ENCODE measurements at regions not wholly inside any gene's neighbourhood (a gene's known extent, or its start where the extent isn't known, plus 50 kb on each side); places are given as distances from the start of the nearest gene placed in this dataset.

GRCh38 chr7:19464241-19464640 is 244.6 kb downstream of the POLR1F start:
- H3K27ac ChIP-seq (ENCODE audit: low read depth, low read length): no peak overlapping the region
- H2BK5ac ChIP-seq (ENCODE audit: low read depth, low read length): no peak overlapping the region
- no peak overlapping the region for H3K4ac ChIP-seq (replicated peaks; ENCODE audit: insufficient read length, low read depth, low read length)
- 92% methylated on average over 3 of the region's 3 CpGs; no CpG with 5 or more reads in 1 of the 2 experiments for WGBS, 2 experiments (ENCODE audit: extremely low coverage in 1 of 2, insufficient coverage in 1 of 2, insufficient read length in 1 of 2, insufficient replicate concordance in 2 of 2, low coverage in 1 of 2, low lambda C conversion rate in 2 of 2, missing lambda C conversion rate in 1 of 2)
- no peak overlapping the region for H2BK12ac ChIP-seq (ENCODE audit: low read depth, low read length)
- no peak overlapping the region for H3K4me2 ChIP-seq (ENCODE audit: insufficient read depth in 1 of 2, low read depth in 2 of 2, low read length in 2 of 2)
- DNase-seq (ENCODE audit: low read depth in 1 of 2, low spot score in 2 of 2) (no peak), FAIRE-seq (no peak)
- no peak for TF ChIP-seq MAFK (IDR thresholded peaks at IDR 0.05; ENCODE audit: low read depth, low read length)
- TF ChIP-seq RNF2 (IDR thresholded peaks at IDR 0.05; ENCODE audit: borderline replicate concordance, low read depth, low read length, missing control alignments, poor library complexity, severe bottlenecking): no peak
- TF ChIP-seq SIN3A (conservative IDR thresholded peaks at IDR 0.05 in 1 of 2, IDR thresholded peaks at IDR 0.05 in 1 of 2; ENCODE audit: low read depth in 1 of 2, low read length in 2 of 2): no peak
- TF ChIP-seq RFX5 (IDR thresholded peaks at IDR 0.05; ENCODE audit: borderline replicate concordance, low read depth, low read length): no peak
- TF ChIP-seq POU5F1 (IDR thresholded peaks at IDR 0.05; ENCODE audit: low read depth, low read length): no peak
- no peak for TF ChIP-seq GABPA (IDR thresholded peaks at IDR 0.05; ENCODE audit: borderline replicate concordance, insufficient read depth, low read length)
- TF ChIP-seq PHF8 (conservative IDR thresholded peaks at IDR 0.05; ENCODE audit: low read depth, low read length): no peak
- TF ChIP-seq BRCA1 (IDR thresholded peaks at IDR 0.05; ENCODE audit: low read depth, low read length): no peak
- POLR2A ChIA-PET (ENCODE audit: partially characterized antibody): no interaction called here
- no peak overlapping the region for H2AK5ac ChIP-seq (ENCODE audit: low read depth, low read length)
- no peak overlapping the region for H3K18ac ChIP-seq (ENCODE audit: extremely low read depth, low read length)
- H3K9me3 ChIP-seq (ENCODE audit: insufficient read depth in 2 of 2, low read depth in 1 of 2, low read length in 1 of 2): no peaks in the 10 kb centered on the region
- H3K23me2 ChIP-seq (ENCODE audit: low read depth, low read length): no peaks in the 10 kb centered on the region; the same call in 1 of the 2 replicates
- no peak overlapping the region for H4K5ac ChIP-seq (ENCODE audit: insufficient read length, low read depth, low read length)
- H3K23ac ChIP-seq (ENCODE audit: insufficient read length): no peak overlapping the region
- no peaks in the 10 kb centered on the region for H3K27me3 ChIP-seq (replicated peaks in 1 of 4; ENCODE audit: control insufficient read depth in 3 of 4, extremely low read depth in 1 of 4, insufficient read depth in 3 of 4, low read length in 3 of 4)
- no peak overlapping the region for H2BK20ac ChIP-seq (ENCODE audit: low read length)
- no peaks in the 10 kb centered on the region for H3K36me3 ChIP-seq (ENCODE audit: control insufficient read depth in 2 of 4, insufficient read depth in 4 of 4, low read length in 3 of 4)
- no peak overlapping the region for H2BK15ac ChIP-seq (ENCODE audit: low read length)
- no peaks in the 10 kb centered on the region for H3K79me1 ChIP-seq (ENCODE audit: low read depth, low read length)
- H3K9ac ChIP-seq (replicated peaks in 1 of 4; ENCODE audit: extremely low read depth in 1 of 4, low read depth in 3 of 4, low read length in 3 of 4): no peak overlapping the region
- H2AFZ ChIP-seq (ENCODE audit: low read length): no peak overlapping the region
- no peaks in the 10 kb centered on the region for H3K79me2 ChIP-seq (ENCODE audit: control insufficient read depth in 1 of 2, insufficient read depth in 2 of 2, low read length in 2 of 2)
- H3K4me1 ChIP-seq (replicated peaks in 1 of 4; ENCODE audit: control insufficient read depth in 3 of 4, insufficient read depth in 4 of 4, low read length in 3 of 4): no peaks in the 10 kb centered on the region
- H4K8ac ChIP-seq (ENCODE audit: extremely low read depth, insufficient read depth, low read length): no peak overlapping the region
- no peaks in the 10 kb centered on the region for H4K20me1 ChIP-seq (replicated peaks in 1 of 2; ENCODE audit: control insufficient read depth in 1 of 2, insufficient read depth in 2 of 2, low read length in 2 of 2)
- CTCF ChIA-PET (ENCODE audit: partially characterized antibody): no interaction called here
- no peak overlapping the region for H3K14ac ChIP-seq (ENCODE audit: insufficient read length)
- H3K4me3 ChIP-seq (ENCODE audit: extremely low read depth in 1 of 4, insufficient read depth in 2 of 4, low read depth in 3 of 4, low read length in 4 of 4): no peak overlapping the region
- H2BK120ac ChIP-seq (replicated peaks; ENCODE audit: low read depth, low read length): no peak overlapping the region
- H3K56ac ChIP-seq (replicated peaks; ENCODE audit: insufficient read length, low read depth, low read length): no peak overlapping the region
- no peak overlapping the region for H4K91ac ChIP-seq (replicated peaks; ENCODE audit: insufficient read length, low read length)

Data from H1 (cell line).